Neural cell (in vitro differentiated cells): ENCODE measurements at regions not wholly inside any gene's neighbourhood (a gene's known extent, or its start where the extent isn't known, plus 50 kb on each side); places are given as distances from the start of the nearest gene placed in this dataset.

Source experiments
- EZH2 ChIP-seq: fragments of 200-600, 300-800 bp; shearing (Covaris generic), sonication (generic); IDR thresholded peaks from 2 replicates; pipeline ENCODE4 v1.6.1; 2014; ENCODE audit warnings: antibody characterized with exemption, low read length, borderline replicate concordance, mild to moderate bottlenecking; ENCODE audit not compliant: insufficient read depth, poor library complexity, severe bottlenecking
- POLR2AphosphoS5 ChIP-seq: IDR thresholded peaks from 2 replicates; pipeline ENCODE4 v1.6.1; 2012
- RAD21 ChIP-seq: fragments of 450-650 bp; conservative IDR thresholded peaks from 2 replicates; pipeline ENCODE4 v1.6.1; 2014; ENCODE audit warnings: antibody characterized with exemption, mild to moderate bottlenecking, moderate library complexity
- TAF1 ChIP-seq: IDR thresholded peaks from 2 replicates; pipeline ENCODE4 v1.6.1; 2012; ENCODE audit warnings: low read depth
- TF ChIP-seq, protein P1 (sequence below): fragments of 450-650 bp; IDR thresholded peaks from 2 replicates; pipeline ENCODE4 v1.5.1; 2014; ENCODE audit warnings: antibody characterized with exemption, mild to moderate bottlenecking, moderate library complexity; ENCODE audit not compliant: poor library complexity, severe bottlenecking
- TF ChIP-seq, protein P2 (sequence below): IDR thresholded peaks from 2 replicates; pipeline ENCODE4 v1.6.1; 2012; ENCODE audit warnings: borderline replicate concordance

DNA sequence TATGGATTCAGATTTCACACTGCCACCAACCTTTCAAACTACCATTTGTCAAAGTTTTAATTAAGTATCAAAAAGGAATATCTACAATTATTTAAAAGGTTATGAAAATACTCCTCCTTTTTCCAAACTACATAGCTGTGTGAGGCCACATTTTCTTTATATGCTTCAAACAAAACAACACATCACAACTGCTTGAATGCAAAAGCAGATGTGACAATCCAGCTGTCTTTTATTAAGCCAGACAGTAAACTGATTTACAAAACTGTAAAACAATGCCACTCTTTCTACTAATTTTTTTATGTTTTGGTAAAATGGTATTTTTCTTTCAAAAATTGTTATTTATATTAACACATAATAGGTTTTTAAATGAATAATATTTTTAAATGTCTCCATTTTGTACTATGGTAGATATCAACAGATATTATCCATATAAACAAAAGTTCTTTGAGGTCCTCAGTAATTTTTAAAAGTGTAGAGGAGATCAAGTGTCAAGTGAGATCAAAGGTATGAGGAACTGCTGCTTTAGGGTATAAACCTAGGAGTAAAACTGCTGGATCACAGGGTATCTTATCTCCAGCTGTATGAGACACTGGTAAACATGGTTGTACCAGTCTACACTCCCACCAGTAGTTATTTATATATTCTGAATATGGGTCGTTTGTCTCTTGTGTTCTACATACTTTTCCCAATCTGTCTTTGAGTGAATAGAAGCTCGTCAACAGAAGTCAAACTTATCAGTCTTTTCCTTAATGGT, 68.8 kb upstream of the SERTAD2 start:
- TF ChIP-seq, protein P1, sequence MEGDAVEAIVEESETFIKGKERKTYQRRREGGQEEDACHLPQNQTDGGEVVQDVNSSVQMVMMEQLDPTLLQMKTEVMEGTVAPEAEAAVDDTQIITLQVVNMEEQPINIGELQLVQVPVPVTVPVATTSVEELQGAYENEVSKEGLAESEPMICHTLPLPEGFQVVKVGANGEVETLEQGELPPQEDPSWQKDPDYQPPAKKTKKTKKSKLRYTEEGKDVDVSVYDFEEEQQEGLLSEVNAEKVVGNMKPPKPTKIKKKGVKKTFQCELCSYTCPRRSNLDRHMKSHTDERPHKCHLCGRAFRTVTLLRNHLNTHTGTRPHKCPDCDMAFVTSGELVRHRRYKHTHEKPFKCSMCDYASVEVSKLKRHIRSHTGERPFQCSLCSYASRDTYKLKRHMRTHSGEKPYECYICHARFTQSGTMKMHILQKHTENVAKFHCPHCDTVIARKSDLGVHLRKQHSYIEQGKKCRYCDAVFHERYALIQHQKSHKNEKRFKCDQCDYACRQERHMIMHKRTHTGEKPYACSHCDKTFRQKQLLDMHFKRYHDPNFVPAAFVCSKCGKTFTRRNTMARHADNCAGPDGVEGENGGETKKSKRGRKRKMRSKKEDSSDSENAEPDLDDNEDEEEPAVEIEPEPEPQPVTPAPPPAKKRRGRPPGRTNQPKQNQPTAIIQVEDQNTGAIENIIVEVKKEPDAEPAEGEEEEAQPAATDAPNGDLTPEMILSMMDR: no peak
- TF ChIP-seq EZH2 (no peak), POLR2AphosphoS5 (no peak), TAF1 (no peak), RAD21 (no peak)
- TF ChIP-seq, protein P2, sequence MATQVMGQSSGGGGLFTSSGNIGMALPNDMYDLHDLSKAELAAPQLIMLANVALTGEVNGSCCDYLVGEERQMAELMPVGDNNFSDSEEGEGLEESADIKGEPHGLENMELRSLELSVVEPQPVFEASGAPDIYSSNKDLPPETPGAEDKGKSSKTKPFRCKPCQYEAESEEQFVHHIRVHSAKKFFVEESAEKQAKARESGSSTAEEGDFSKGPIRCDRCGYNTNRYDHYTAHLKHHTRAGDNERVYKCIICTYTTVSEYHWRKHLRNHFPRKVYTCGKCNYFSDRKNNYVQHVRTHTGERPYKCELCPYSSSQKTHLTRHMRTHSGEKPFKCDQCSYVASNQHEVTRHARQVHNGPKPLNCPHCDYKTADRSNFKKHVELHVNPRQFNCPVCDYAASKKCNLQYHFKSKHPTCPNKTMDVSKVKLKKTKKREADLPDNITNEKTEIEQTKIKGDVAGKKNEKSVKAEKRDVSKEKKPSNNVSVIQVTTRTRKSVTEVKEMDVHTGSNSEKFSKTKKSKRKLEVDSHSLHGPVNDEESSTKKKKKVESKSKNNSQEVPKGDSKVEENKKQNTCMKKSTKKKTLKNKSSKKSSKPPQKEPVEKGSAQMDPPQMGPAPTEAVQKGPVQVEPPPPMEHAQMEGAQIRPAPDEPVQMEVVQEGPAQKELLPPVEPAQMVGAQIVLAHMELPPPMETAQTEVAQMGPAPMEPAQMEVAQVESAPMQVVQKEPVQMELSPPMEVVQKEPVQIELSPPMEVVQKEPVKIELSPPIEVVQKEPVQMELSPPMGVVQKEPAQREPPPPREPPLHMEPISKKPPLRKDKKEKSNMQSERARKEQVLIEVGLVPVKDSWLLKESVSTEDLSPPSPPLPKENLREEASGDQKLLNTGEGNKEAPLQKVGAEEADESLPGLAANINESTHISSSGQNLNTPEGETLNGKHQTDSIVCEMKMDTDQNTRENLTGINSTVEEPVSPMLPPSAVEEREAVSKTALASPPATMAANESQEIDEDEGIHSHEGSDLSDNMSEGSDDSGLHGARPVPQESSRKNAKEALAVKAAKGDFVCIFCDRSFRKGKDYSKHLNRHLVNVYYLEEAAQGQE: no peak
